HUES64 (cell line): ENCODE measurements at regions not wholly inside any gene's neighbourhood (a gene's known extent, or its start where the extent isn't known, plus 50 kb on each side); places are given as distances from the start of the nearest gene placed in this dataset.
"Not testable (repeated sequence)": the region's sequence is repeated elsewhere in the genome, so short reads cannot be mapped to it uniquely, and the experiment has no call there.

Experiments used
- H3K27ac ChIP-seq: 2 replicates; pipeline ENCODE4 v1.7.0; 2013; ENCODE audit warnings: low read depth, low read length, inconsistent platforms
- H3K27me3 ChIP-seq: 2 replicates; pipeline ENCODE4 v1.6.1; 2013; ENCODE audit warnings: mild to moderate bottlenecking, low read length; ENCODE audit not compliant: insufficient read depth
- H3K36me3 ChIP-seq: 2 replicates; pipeline ENCODE4 v1.6.1; 2013; ENCODE audit warnings: mild to moderate bottlenecking, low read length; ENCODE audit not compliant: insufficient read depth
- H3K4me1 ChIP-seq: 2 replicates; pipeline ENCODE4 v1.6.1; 2013; ENCODE audit warnings: mild to moderate bottlenecking, low read length, moderate library complexity; ENCODE audit not compliant: insufficient read depth
- H3K4me3 ChIP-seq: 2 replicates; pipeline ENCODE4 v1.5.1; 2013; ENCODE audit warnings: mild to moderate bottlenecking, low read length, moderate library complexity
- H3K9ac ChIP-seq: 2 replicates; pipeline ENCODE4 v1.6.1; 2013; ENCODE audit warnings: mild to moderate bottlenecking, low read depth, low read length
- H3K9me3 ChIP-seq: 2 replicates; pipeline ENCODE4 v1.6.1; 2013; ENCODE audit warnings: low read depth, low read length; ENCODE audit not compliant: insufficient read depth
- WGBS: fragments of 150-250, 120-280 bp; methylation state at CpG from one replicate; pipeline ENCODE4 v1.1.7; 2013; ENCODE audit warnings: missing lambda C conversion rate; 5-methylcytosine and 5-hydroxymethylcytosine counted together

DNA sequence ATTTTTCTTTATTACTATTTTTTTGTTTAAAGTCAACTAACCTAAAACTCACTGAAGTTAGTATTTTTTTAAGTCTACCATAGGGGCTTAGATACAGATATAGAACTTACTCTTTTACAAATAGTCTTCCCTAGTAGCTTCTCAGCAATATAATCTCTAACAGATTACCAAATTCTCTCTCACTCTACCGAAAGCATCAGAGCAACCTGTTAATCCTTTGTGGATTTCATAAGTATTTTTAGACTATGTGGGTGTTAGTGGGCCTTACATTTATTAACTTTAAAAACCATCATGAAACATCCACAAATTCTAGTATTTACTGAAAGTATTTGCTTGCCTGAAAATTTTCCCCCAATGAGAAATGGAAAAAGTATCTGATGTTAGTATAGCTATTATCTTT, 84.6 kb upstream of the TFPI start:
- Histone ChIP-seq H3K36me3 (no peaks in the 10 kb centered on the region), H3K4me1 (no peaks in the 10 kb centered on the region), H3K27me3 (no peaks in the 10 kb centered on the region), H3K9ac (no peak overlapping the region), H3K27ac (no peak overlapping the region), H3K9me3 (no peaks in the 10 kb centered on the region), H3K4me3 (no peak overlapping the region)
- WGBS = no CpG with 5 or more reads among the region's 1 CpG

DNA sequence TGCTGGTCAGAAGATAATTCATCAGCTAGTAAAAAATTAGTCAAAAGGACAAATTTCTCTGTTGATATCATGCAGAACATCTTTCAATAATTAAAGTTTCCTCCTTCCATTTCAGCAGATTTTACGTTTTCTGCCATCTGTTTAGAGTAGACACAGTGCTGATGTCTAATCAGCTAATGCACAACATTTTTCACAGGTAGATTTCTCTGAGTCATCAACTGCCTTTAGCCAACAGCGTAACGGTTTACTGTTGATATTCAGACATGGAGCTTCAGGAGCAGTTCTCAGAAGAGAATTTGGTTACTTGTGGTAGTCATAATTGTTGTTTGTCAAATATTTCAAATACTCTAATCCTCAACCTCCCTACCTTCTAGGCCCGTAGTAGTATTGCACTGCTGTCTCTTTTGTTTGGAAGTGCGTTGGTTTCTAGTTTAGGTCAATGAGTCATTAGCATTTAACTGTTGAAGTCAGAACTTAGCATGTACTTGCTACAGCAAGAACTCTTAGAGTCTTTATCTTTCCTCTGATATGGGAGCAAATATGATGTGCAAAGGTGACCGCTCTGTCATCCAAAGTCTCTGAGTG, 86.8 kb upstream of the TFPI start:
- 85% methylated on average over 6 of the region's 6 CpGs for WGBS
- Histone ChIP-seq H3K4me3 (no peak overlapping the region), H3K9ac (no peak overlapping the region), H3K36me3 (no peaks in the 10 kb centered on the region), H3K4me1 (no peaks in the 10 kb centered on the region), H3K9me3 (no peaks in the 10 kb centered on the region), H3K27ac (no peak overlapping the region), H3K27me3 (no peaks in the 10 kb centered on the region)

GRCh38 chr2:187642498-187642897, 88.3 kb upstream of the TFPI start:
- H3K4me3 ChIP-seq = no peak overlapping the region
- H3K4me1 ChIP-seq = no peaks in the 10 kb centered on the region
- no peaks in the 10 kb centered on the region for H3K27me3 ChIP-seq
- no peak overlapping the region for H3K9ac ChIP-seq
- WGBS = no CpG with 5 or more reads among the region's 4 CpGs
- no peak overlapping the region for H3K27ac ChIP-seq
- H3K9me3 ChIP-seq = no peaks in the 10 kb centered on the region
- H3K36me3 ChIP-seq = no peaks in the 10 kb centered on the region

GRCh38 chr2:187644486-187644885, 90.3 kb upstream of the TFPI start:
- H3K4me3 ChIP-seq = no peak overlapping the region
- no peaks in the 10 kb centered on the region for H3K4me1 ChIP-seq
- no peaks in the 10 kb centered on the region for H3K36me3 ChIP-seq
- H3K9ac ChIP-seq = no peak overlapping the region
- H3K9me3 ChIP-seq = no peaks in the 10 kb centered on the region
- no peak overlapping the region for H3K27ac ChIP-seq
- H3K27me3 ChIP-seq = no peaks in the 10 kb centered on the region

DNA sequence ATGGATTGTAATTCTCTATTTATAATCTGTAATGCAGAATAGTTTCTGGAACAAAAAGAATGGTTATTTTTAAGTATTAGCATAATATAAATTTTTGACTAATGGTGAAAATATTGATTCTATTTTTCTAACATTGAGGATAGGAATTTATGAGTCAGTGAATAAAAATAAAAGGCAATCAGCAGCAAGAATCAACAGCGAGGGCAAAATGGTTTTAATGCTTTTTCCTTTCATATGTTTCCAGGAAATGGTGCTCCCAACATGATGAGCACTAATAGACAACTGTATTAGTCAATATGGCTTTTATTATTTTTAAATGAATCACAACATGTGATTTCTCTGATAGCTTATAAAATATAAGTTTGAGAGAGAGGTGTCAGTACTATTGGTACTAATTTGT, 90.7 kb upstream of the TFPI start:
- no peak overlapping the region for H3K9ac ChIP-seq
- H3K4me1 ChIP-seq = no peaks in the 10 kb centered on the region
- no peaks in the 10 kb centered on the region for H3K9me3 ChIP-seq
- no peak overlapping the region for H3K27ac ChIP-seq
- H3K27me3 ChIP-seq = no peaks in the 10 kb centered on the region
- H3K4me3 ChIP-seq = no peak overlapping the region
- 96% methylated on average over 1 of the region's 1 CpG for WGBS
- no peaks in the 10 kb centered on the region for H3K36me3 ChIP-seq

- no peak overlapping the region for H3K27ac ChIP-seq
- H3K36me3 ChIP-seq = no peaks in the 10 kb centered on the region
- no peaks in the 10 kb centered on the region for H3K4me1 ChIP-seq
- H3K27me3 ChIP-seq = no peaks in the 10 kb centered on the region
- no peak overlapping the region for H3K9ac ChIP-seq
- WGBS = 82% methylated on average over 1 of the region's 1 CpG
- H3K9me3 ChIP-seq = no peaks in the 10 kb centered on the region
- no peak overlapping the region for H3K4me3 ChIP-seq
These were observed 92.3 kb upstream of the TFPI start for GRCh38 chr2:187646556-187646955.

GRCh38 chr2:187654535-187654934, 100.3 kb upstream of the TFPI start:
- no peaks in the 10 kb centered on the region for H3K27me3 ChIP-seq
- peaks cover 16% of the 10 kb centered on the region; the same call in 1 of the 2 replicates for H3K4me1 ChIP-seq
- H3K4me3 ChIP-seq = no peak overlapping the region
- H3K36me3 ChIP-seq = no peaks in the 10 kb centered on the region
- no peak overlapping the region for H3K27ac ChIP-seq
- 91% methylated on average over 4 of the region's 4 CpGs for WGBS
- no peaks in the 10 kb centered on the region for H3K9me3 ChIP-seq
- no peak overlapping the region for H3K9ac ChIP-seq

- H3K4me3 ChIP-seq = no peak overlapping the region
- H3K27ac ChIP-seq = no peak overlapping the region
- 83% methylated on average over 5 of the region's 9 CpGs for WGBS
These were observed 100.8 kb upstream of the TFPI start for GRCh38 chr2:187655001-187655400.

GRCh38 chr2:187656123-187656522, 101.9 kb upstream of the TFPI start:
- Histone ChIP-seq H3K36me3 (no peaks in the 10 kb centered on the region), H3K9ac (no peak overlapping the region), H3K9me3 (no peaks in the 10 kb centered on the region), H3K4me3 (no peak overlapping the region), H3K27ac (no peak overlapping the region), H3K27me3 (no peaks in the 10 kb centered on the region), H3K4me1 (peaks cover 16% of the 10 kb centered on the region; the same call in 1 of the 2 replicates)
- 82% methylated on average over 3 of the region's 4 CpGs for WGBS

More at GRCh38 chr2:187655001-187655400, 100.8 kb upstream of the TFPI start:
- Histone ChIP-seq H3K9me3 (no peaks in the 10 kb centered on the region), H3K27me3 (no peaks in the 10 kb centered on the region), H3K9ac (no peak overlapping the region), H3K36me3 (no peaks in the 10 kb centered on the region), H3K4me1 (peaks cover 16% of the 10 kb centered on the region; the same call in 1 of the 2 replicates)

- Histone ChIP-seq H3K4me1 (peaks cover 16% of the 10 kb centered on the region; the same call in 1 of the 2 replicates), H3K9me3 (0 out of 2 replicates have a peak, but pooled peaks cover 5% of the 10 kb centered on the region), H3K9ac (no peak overlapping the region), H3K36me3 (peaks cover 6% of the 10 kb centered on the region; the same call in 1 of the 2 replicates), H3K27me3 (no peaks in the 10 kb centered on the region), H3K4me3 (no peak overlapping the region), H3K27ac (no peak overlapping the region)
- 57% methylated on average over 4 of the region's 5 CpGs for WGBS
These were observed 104.8 kb upstream of the TFPI start for GRCh38 chr2:187658952-187659525.

DNA sequence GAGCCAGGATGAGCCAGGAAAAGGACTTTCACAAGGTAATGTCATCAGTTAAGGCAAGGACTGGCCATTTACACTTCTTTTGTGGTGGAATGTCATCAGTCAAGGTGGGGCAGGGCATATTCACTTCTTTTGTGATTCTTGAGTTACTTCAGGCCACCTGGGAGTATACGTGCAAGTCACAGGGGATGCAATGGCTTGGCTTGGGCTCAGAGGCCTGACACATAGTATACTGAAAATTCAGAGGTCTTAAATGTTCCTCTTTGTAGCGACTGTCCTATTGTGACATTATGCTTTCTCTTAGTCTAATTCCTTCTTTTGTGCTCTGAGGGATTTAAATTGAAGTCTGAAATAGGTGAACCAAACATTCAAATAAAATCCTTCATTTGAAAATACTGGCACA, 121.8 kb upstream of the TFPI start:
- Histone ChIP-seq H3K27ac (peak overlapping the region; percentile 27; the same call in 1 of the 2 replicates), H3K4me1 (peaks cover 30% of the 10 kb centered on the region)
- H3K4me3 ChIP-seq, H3K36me3 ChIP-seq, H3K27me3 ChIP-seq, H3K9ac ChIP-seq, H3K9me3 ChIP-seq: not testable (repeated sequence)
- WGBS = 45% methylated on average over 2 of the region's 2 CpGs

GRCh38 chr2:187679454-187679853, 125.2 kb upstream of the TFPI start:
- Histone ChIP-seq H3K27ac (no peak overlapping the region), H3K4me1 (peaks cover 34% of the 10 kb centered on the region), H3K9me3 (no peaks in the 10 kb centered on the region), H3K27me3 (no peaks in the 10 kb centered on the region), H3K9ac (no peak overlapping the region), H3K36me3 (no peaks in the 10 kb centered on the region), H3K4me3 (no peak overlapping the region)
